GM19023 (cell line): ENCODE measurements at regions not wholly inside any gene's neighbourhood (a gene's known extent, or its start where the extent isn't known, plus 50 kb on each side); places are given as distances from the start of the nearest gene placed in this dataset.
A peak's percentile ranks its signal among the peaks of the same experiment; 100 is the strongest.

Source experiments
- ATAC-seq: cut with Tn5 transposase; IDR thresholded peaks from one replicate; pipeline ENCODE4 v1.9.1; 2021; ENCODE audit warnings: mild to moderate bottlenecking, moderate library complexity; ENCODE audit not compliant: unreplicated experiment

DNA sequence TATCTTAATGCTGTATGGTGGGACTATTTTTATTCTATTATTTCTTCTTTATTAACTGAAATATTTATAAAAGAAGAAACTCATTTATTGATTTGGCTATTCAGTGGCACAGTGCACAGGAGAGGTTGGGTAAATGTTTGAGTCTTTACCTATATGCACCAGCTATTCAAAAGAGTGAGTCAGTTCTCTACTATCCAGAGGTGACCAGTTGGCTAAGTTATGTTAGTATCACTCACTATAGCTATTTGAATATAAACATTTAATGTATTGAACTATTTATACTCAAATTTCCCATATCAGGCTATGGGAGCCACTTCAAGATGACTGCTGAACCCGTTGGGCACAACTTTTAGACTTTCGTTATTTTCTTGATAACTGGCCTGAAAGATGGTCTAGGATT, 106.1 kb upstream of the VEGFC start:
- no peak for ATAC-seq

DNA sequence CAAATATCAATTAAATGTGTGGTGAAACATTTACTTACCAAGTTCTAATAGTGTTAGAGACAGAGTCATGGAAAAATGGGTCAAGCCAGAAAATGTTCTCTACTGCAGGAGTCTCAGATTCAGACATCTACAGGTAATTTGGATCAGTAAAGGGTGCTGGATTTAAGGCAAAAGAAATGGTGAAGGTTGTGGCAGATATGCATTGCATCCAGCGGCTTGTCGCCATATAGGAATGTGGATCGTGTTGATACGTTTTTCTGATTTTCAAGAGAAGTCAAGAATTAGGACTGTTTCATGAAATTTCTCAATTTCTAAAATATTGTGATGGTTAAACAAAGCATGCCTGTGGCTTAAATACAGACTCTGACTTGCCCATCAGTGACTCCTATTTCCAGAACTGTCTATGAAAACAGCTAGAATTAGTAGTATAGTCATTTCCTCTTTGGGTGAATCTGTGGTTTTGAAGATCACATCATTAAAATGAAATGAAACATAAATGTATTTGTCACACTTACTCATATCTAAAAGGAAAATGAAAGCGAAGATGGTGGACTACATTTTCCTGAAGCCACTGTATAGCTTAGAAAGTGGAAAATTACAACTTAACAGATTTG, 110.1 kb upstream of the VEGFC start:
- peak; percentile 86 for ATAC-seq

GRCh38 chr4:176906709-176907108, 114.0 kb upstream of the VEGFC start:
- ATAC-seq: no peak

GRCh38 chr4:176910646-176911045, 117.9 kb upstream of the VEGFC start:
- ATAC-seq: no peak

- no peak for ATAC-seq
Observed at GRCh38 chr4:176919631-176920030, 126.9 kb upstream of the VEGFC start.

- ATAC-seq: no peak
Observed at GRCh38 chr4:176920694-176921093, 128.0 kb upstream of the VEGFC start.

GRCh38 chr4:176921256-176921655, 128.5 kb upstream of the VEGFC start:
- ATAC-seq: no peak

- no peak for ATAC-seq
Observed at GRCh38 chr4:176924238-176924637, 131.5 kb upstream of the VEGFC start.

DNA sequence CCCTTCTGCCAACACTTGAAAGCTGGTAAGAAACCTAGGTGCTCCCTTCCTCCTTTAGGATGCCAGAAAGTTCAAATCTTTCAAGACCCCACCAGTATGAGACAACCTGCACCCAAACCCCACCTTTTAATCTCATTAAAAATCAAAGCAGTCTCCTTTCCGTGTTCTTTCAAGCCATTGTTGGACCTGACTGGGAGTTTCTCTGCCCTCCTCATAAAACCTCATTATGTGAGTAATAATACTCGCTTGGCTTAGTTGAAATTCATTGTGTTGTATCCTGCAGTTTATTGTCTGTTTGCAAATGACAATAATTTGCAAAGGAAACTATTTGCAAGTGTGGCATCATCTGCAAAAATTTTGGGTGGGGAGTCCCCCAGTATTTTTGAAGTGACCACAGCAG, 133.2 kb upstream of the VEGFC start:
- no peak for ATAC-seq

DNA sequence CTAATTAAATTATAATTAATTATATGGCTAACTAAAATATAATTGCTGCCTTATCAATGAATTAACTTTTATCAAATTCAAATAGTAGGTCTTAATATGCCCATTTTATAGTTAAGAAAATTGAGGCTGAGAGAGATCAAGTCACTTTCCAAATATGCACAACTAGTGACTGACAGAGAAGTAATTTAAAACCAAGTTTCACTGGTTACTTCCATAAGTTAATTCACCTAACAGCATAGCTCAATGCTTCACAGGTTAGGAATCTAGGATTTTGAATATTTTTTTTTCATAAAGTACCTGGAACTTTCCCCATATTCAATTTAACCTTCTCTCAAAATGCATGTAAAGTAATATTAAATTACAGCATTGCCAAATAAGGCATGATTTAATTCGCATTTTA, 134.4 kb upstream of the VEGFC start:
- ATAC-seq: no peak

DNA sequence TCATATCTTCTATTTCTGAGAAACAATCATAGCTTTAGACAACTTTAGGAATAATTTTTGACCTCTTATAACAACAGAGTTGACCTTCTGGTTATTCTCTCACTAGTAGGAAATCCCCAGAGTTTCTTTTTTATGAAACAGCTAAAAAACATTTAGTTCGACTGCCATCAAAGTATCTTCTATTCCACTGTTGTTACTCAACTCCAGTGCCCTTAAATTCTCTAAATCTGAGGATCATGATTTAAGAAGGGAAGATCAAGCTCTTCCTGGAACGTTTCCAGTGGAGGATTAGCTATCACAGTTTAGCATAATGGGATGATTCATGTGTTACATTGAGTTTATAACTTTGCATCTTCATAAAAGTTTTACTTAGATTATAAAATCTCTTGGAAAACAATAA, 134.9 kb upstream of the VEGFC start:
- no peak for ATAC-seq

DNA sequence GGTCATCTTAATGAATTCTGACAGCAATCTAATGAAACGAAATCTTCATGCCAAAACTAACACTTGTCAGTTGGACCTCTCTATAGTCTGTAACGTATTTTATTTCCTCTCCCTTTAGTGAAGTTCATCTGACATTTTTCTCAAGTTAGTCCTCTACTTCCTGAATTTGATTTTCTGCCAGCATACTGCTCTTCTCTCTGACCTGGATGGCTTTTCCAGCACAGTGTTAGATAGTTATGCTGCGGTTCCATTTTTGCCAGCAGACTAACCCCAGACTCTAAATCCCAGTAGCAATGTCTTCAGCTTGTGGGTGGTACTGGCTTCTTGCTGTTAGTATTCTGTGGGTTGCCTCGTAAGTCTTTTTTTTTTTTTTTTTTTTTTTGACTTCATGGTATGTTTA, 146.7 kb upstream of the VEGFC start:
- no peak for ATAC-seq

GRCh38 chr4:176945334-176945733, 152.6 kb upstream of the VEGFC start:
- ATAC-seq: no peak

GRCh38 chr4:176949029-176949428, 156.3 kb upstream of the VEGFC start:
- ATAC-seq: no peak

GRCh38 chr4:176953021-176953420, 160.3 kb upstream of the VEGFC start:
- no peak for ATAC-seq

DNA sequence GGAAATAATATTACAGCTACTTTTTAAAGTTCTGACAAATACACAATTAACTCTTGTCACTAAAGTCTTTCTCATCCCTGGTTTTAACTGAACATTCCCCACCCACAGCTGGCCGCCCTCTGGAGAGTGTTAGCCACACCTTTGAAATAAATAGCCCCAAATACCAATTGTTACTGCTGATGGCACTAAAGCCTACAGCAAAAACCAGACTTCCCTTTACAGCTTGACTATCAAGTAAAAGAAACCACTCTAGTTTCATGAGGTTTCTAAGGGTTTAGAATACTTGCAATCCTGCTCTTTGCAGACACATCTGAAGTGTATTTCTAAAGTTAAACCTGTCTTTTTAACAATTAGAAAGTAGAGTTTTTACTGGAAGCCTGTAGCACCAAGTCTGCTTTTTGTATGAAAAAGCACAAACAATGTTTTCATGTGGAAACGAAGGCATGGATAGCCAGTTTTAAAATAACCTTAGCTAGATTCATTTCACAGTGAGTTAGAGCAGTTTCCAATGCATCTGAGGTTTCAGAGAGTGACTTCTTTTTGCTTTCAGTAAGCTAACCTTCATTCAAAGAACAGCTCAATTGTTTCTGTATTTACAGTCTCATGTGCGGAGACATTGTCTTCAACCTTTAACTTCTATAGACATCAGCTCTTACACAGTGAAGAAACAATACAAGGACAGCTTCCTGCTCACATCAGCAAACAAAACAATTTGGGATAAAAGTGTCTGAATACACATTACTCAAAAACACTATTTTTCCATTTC, 164.8 kb upstream of the VEGFC start:
- ATAC-seq: no peak

- no peak for ATAC-seq
Observed at GRCh38 chr4:176959980-176960379, 167.3 kb upstream of the VEGFC start.

DNA sequence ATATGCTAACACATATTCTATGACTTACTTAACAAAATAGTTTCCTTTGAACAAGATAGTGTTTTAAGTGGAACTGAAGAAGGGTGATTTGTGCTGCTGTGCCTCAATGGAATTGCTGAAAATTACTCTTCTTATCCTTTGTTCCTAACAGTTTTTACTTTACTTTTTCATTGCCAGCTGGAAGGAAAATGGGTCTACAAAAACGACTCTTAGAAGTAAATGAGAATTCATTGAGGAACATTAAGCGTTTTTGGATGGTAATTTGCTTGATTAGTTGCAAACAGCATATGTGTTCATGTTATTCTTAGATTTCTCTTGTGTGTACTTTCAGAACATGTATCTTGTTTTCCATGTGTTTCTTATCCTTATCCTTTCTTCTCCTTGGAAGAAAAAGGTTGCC, 170.4 kb upstream of the VEGFC start:
- ATAC-seq: no peak

DNA sequence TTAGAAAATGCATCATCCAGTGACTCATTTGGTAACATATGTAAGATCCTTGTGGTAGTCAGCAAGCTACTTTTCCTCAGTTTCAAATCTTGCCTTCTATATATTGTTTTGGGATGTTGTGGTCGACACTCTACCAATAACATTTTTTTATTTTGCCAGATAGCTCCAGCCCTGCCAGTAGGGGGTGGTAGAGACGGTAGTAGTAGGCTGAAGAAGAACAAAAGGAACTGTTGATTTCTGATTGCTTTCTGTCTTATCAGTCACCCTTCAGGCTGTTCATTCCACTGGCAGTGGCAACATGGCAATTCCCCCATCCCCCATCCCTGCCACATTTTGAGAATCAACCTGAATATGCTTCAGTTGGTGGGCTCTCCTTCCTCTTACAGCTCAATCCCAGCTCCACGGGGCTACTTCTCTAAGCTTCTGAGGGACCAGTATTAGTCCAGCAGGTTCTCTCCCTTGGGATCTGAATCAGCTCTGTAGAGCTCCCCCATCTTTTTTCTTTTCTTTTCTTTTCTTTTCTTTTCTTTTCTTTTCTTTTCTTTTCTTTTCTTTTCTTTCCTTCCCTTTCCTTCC, 171.5 kb upstream of the VEGFC start:
- ATAC-seq: no peak

GRCh38 chr4:176967586-176967985, 174.9 kb upstream of the VEGFC start:
- no peak for ATAC-seq

GRCh38 chr4:176968094-176968493, 175.4 kb upstream of the VEGFC start:
- no peak for ATAC-seq

DNA sequence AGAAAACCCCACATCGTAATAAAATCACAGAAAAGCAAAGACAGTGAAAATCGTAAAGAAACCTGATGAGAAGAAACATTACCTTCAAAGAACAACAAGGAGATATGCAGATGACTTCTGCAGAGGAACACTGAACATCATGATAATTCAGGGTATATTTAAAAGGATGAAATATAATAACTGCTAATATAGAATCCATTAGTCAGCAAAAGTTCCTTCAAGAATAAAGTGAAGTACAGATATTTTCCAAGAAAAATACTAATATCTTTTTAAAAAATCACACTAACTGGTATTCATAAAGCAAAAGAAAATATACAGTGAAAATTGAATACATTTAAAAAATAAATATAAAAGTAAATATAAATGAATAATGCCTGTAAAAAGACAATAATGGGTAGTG, 176.3 kb upstream of the VEGFC start:
- ATAC-seq: no peak
